Esophagus squamous epithelium (tissue), 5 donors: ENCODE measurements at regions not wholly inside any gene's neighbourhood (a gene's known extent, or its start where the extent isn't known, plus 50 kb on each side); places are given as distances from the start of the nearest gene placed in this dataset.

Source experiments
- DNase-seq: peaks from one replicate; lab custom pipeline; 2025; lab: John Stamatoyannopoulos, UW
- H3K27ac ChIP-seq, 4 donors: fragments of 200-600 bp; sonication (generic); one replicate each; pipeline ENCODE4 v1.5.1; 2016 to 2019; ENCODE audit warnings: mild to moderate bottlenecking in 1 of 4
- H3K27me3 ChIP-seq, 4 donors: fragments of 200-600 bp; sonication (generic); 1 replicate in 3 of 4; 2 replicates in 1 of 4; pipeline versions ENCODE4 v1.5.1 to v1.6.0; 2017 to 2021; ENCODE audit warnings: antibody characterized with exemption in 1 of 4
- H3K36me3 ChIP-seq, 3 donors: fragments of 200-600 bp; sonication (generic); one replicate each; pipeline ENCODE4 v1.5.1; 2016 to 2019
- H3K4me1 ChIP-seq, 3 donors: fragments of 200-600 bp; sonication (generic); one replicate each; pipeline ENCODE4 v1.5.1; 2017 to 2019
- H3K4me3 ChIP-seq, 4 donors: fragments of 200-600 bp; sonication (generic); 1 replicate in 3 of 4; 2 replicates in 1 of 4; pipeline ENCODE4 v1.5.1; 2016 to 2019; ENCODE audit warnings: mild to moderate bottlenecking in 2 of 4, moderate library complexity in 1 of 4
- H3K9me3 ChIP-seq, 3 donors: fragments of 200-600 bp; sonication (generic); one replicate each; pipeline ENCODE4 v1.5.1; 2016 to 2019
- CTCF ChIP-seq, 6 experiments: fragments of 450-650 bp in 4 of 6; fragments of 200-600 bp in 2 of 6; sonication (generic) in 2 of 6; IDR thresholded peaks; one replicate each; pipeline ENCODE4 v1.5.1; 2016 to 2019; ENCODE audit warnings: antibody characterized with exemption in 6 of 6, mild to moderate bottlenecking in 4 of 6, moderate library complexity in 4 of 6
- POLR2A ChIP-seq, 4 donors: fragments of 450-650 bp; IDR thresholded peaks; one replicate each; pipeline ENCODE4 v1.6.1; 2017; ENCODE audit warnings: antibody characterized with exemption in 4 of 4, mild to moderate bottlenecking in 4 of 4, moderate library complexity in 3 of 4
- WGBS, 2 donors: methylation state at CpG; one replicate each; pipeline ENCODE4 v1.1.5; 2018; 5-methylcytosine and 5-hydroxymethylcytosine counted together
- intact Hi-C: fragments of 100-400 bp; cut with DNase I; formaldehyde crosslinking; loops from one replicate; pipeline ENCODE4 v1.15.0; 2022
- donor health status: DM: yes; HTN: yes; CAD: no.

GRCh38 chr1:221149555-221150075 is 270.4 kb downstream of the HLX start:
- no peaks in the 10 kb centered on the region for H3K4me1 ChIP-seq
- H3K4me3 ChIP-seq: no peak overlapping the region
- no peak overlapping the region for H3K27ac ChIP-seq
- H3K27me3 ChIP-seq: no peaks in the 10 kb centered on the region
- TF ChIP-seq POLR2A (IDR thresholded peaks at IDR 0.05): no peak
- TF ChIP-seq CTCF (IDR thresholded peaks at IDR 0.05): no peak
- intact Hi-C loops: no loop called here
- 33 to 40% methylated on average over 1 of the region's 1 CpG for WGBS, 2 donors
- H3K9me3 ChIP-seq: no peaks in the 10 kb centered on the region
- H3K36me3 ChIP-seq: no peaks in the 10 kb centered on the region
- DNase-seq: no peak

GRCh38 chr1:221150996-221151395 is 271.8 kb downstream of the HLX start:
- TF ChIP-seq POLR2A (IDR thresholded peaks at IDR 0.05) (no peak), CTCF (IDR thresholded peaks at IDR 0.05) (no peak)
- no peak for DNase-seq
- no peaks in the 10 kb centered on the region for H3K27me3 ChIP-seq
- no peaks in the 10 kb centered on the region for H3K9me3 ChIP-seq
- intact Hi-C loops: no loop called here
- H3K36me3 ChIP-seq: no peaks in the 10 kb centered on the region
- no peaks in the 10 kb centered on the region for H3K4me1 ChIP-seq
- H3K27ac ChIP-seq: no peak overlapping the region
- no peak overlapping the region for H3K4me3 ChIP-seq

- 31 to 50% methylated on average over 1 of the region's 1 CpG for WGBS, 2 donors
- no peaks in the 10 kb centered on the region for H3K4me1 ChIP-seq
- H3K36me3 ChIP-seq: no peaks in the 10 kb centered on the region
- H3K27ac ChIP-seq: no peak overlapping the region
- intact Hi-C loops: no loop called here
- DNase-seq: no peak
- no peak overlapping the region for H3K4me3 ChIP-seq
- no peak for TF ChIP-seq CTCF (IDR thresholded peaks at IDR 0.05)
- no peak for TF ChIP-seq POLR2A (IDR thresholded peaks at IDR 0.05)
- H3K27me3 ChIP-seq: no peaks in the 10 kb centered on the region
- no peaks in the 10 kb centered on the region for H3K9me3 ChIP-seq
Measured at GRCh38 chr1:221154932-221155331, 275.7 kb downstream of the HLX start.

- peaks cover 0 to 6% (median 0%) of the 10 kb centered on the region in 3 donors for H3K4me1 ChIP-seq
- intact Hi-C loops: no loop called here
- H3K4me3 ChIP-seq: no peak overlapping the region
- no peak for DNase-seq
- no peaks in the 10 kb centered on the region for H3K36me3 ChIP-seq
- no peaks in the 10 kb centered on the region for H3K9me3 ChIP-seq
- TF ChIP-seq CTCF (IDR thresholded peaks at IDR 0.05) (no peak), POLR2A (IDR thresholded peaks at IDR 0.05) (no peak)
- no peaks in the 10 kb centered on the region for H3K27me3 ChIP-seq
- no peak overlapping the region for H3K27ac ChIP-seq
- WGBS, 2 donors: 52 to 58% methylated on average over 6 of the region's 6 CpGs
Measured at GRCh38 chr1:221157026-221157761, 278.0 kb downstream of the HLX start.

- no peak for DNase-seq
- intact Hi-C loops: no loop called here
- peaks cover 0 to 10% (median 0%) of the 10 kb centered on the region in 3 donors for H3K4me1 ChIP-seq
- no peak overlapping the region for H3K4me3 ChIP-seq
- no peak for TF ChIP-seq CTCF (IDR thresholded peaks at IDR 0.05)
- no peak for TF ChIP-seq POLR2A (IDR thresholded peaks at IDR 0.05)
- WGBS, 2 donors: 79 to 88% methylated on average over 2 of the region's 2 CpGs
- no peaks in the 10 kb centered on the region for H3K36me3 ChIP-seq
- no peaks in the 10 kb centered on the region for H3K9me3 ChIP-seq
- H3K27me3 ChIP-seq: no peaks in the 10 kb centered on the region
- no peak overlapping the region for H3K27ac ChIP-seq
Measured at GRCh38 chr1:221159608-221160007, 280.4 kb downstream of the HLX start.
